ENCODE measurements at regions not wholly inside any gene's neighbourhood (a gene's known extent, or its start where the extent isn't known, plus 50 kb on each side); places are given as distances from the start of the nearest gene placed in this dataset.

DNA sequence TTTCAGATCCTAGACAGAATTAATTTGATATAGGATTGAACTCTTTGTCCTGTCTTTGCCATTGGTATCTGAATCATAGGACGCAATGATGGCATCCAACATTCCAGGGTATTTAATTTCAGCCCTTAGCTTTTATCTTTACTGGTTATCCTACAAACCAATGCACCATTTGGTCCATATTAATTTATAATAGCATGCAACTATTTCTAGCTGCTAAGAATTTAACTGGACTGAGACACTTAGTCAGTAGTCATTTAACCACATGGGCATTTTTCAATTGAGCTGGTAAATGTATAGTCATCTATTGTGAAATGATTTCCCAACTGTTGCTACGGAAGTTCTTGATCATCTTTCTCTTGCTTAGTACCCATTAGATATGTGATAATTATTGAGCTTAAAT is 141.1 kb downstream of the CD164 start:
- TF ChIP-seq, protein P1, sequence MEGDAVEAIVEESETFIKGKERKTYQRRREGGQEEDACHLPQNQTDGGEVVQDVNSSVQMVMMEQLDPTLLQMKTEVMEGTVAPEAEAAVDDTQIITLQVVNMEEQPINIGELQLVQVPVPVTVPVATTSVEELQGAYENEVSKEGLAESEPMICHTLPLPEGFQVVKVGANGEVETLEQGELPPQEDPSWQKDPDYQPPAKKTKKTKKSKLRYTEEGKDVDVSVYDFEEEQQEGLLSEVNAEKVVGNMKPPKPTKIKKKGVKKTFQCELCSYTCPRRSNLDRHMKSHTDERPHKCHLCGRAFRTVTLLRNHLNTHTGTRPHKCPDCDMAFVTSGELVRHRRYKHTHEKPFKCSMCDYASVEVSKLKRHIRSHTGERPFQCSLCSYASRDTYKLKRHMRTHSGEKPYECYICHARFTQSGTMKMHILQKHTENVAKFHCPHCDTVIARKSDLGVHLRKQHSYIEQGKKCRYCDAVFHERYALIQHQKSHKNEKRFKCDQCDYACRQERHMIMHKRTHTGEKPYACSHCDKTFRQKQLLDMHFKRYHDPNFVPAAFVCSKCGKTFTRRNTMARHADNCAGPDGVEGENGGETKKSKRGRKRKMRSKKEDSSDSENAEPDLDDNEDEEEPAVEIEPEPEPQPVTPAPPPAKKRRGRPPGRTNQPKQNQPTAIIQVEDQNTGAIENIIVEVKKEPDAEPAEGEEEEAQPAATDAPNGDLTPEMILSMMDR (IDR thresholded peaks at IDR 0.05; ENCODE audit: extremely low read depth in 1 of 2, insufficient read depth in 1 of 2, low read depth in 1 of 2, low read length in 2 of 2): no peak
- TF ChIP-seq EZH2 (IDR thresholded peaks at IDR 0.05; ENCODE audit: borderline replicate concordance, low read depth, low read length, severe bottlenecking): no peak
- TF ChIP-seq MYC (IDR thresholded peaks at IDR 0.05; ENCODE audit: low read depth, low read length): no peak
- no peak for TF ChIP-seq POLR2A (IDR thresholded peaks at IDR 0.05; ENCODE audit: low read depth, low read length)
- TF ChIP-seq POLR2AphosphoS5 (IDR thresholded peaks at IDR 0.05; ENCODE audit: insufficient read depth, low read depth, low read length): no peak
- TF ChIP-seq, protein P2, sequence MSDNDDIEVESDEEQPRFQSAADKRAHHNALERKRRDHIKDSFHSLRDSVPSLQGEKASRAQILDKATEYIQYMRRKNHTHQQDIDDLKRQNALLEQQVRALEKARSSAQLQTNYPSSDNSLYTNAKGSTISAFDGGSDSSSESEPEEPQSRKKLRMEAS (IDR thresholded peaks at IDR 0.05; ENCODE audit: insufficient read depth, insufficient read length): no peak
- TF ChIP-seq JUN (IDR thresholded peaks at IDR 0.05; ENCODE audit: borderline replicate concordance, insufficient read depth, insufficient read length, low read depth): no peak
- no peak for TF ChIP-seq GATA2 (IDR thresholded peaks at IDR 0.05; ENCODE audit: insufficient read depth, insufficient read length, low read depth, low read length)
- TF ChIP-seq FOS (IDR thresholded peaks at IDR 0.05; ENCODE audit: borderline replicate concordance, insufficient read depth, low read length): no peak
